ENCODE measurements at regions not wholly inside any gene's neighbourhood (a gene's known extent, or its start where the extent isn't known, plus 50 kb on each side); places are given as distances from the start of the nearest gene placed in this dataset.

DNA sequence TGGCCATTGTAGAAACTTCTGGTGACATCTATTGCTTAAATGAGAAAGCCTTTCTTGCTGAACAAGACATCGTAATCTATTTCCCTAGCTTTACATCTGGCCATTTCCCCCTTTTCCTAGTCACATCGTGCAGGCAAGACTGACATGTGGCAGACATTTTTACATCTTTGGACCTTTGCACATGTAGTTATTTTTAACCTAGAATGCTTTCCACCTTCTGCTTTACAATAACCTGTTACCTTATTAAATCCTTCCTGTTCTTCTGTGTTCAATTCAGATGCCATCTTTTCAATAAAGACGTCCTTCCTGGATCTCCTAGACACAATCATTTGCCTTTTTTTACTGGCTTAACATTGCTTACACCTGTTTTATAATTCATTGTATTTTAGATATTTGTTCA lies 343.3 kb downstream of the DIPK2A start:
- intact Hi-C loops (cut with DNase I, micrococcal nuclease) = no loop called here
- Mint-ChIP-seq H3K9me3 (no peaks in the 10 kb centered on the region), H3K4me3 (no peak overlapping the region), H3K36me3 (ENCODE audit: low read depth) (no peaks in the 10 kb centered on the region), H3K4me1 (ENCODE audit: low read depth) (no peaks in the 10 kb centered on the region), H3K27me3 (peaks cover 19% of the 10 kb centered on the region), H3K27ac (no peak overlapping the region)
- TF ChIP-seq CTCF (IDR thresholded peaks at IDR 0.05) = no peak
- ChIA-PET POLR2A (no interaction called here), CTCF (no interaction called here)
- no peaks in the 10 kb centered on the region for H3K36me3 ChIP-seq (ENCODE audit: insufficient read depth, low read length)
- DNase-seq (no peak), ATAC-seq (ENCODE audit: poor library complexity) (no peak)
- H3K4me3 ChIP-seq (ENCODE audit: low read length) = no peak overlapping the region
- no peaks in the 10 kb centered on the region for H3K4me1 ChIP-seq (ENCODE audit: insufficient read depth, low read length)
- no peaks in the 10 kb centered on the region for H3K9me3 ChIP-seq (ENCODE audit: control insufficient read depth in 1 of 2, insufficient read depth in 1 of 2, low read length in 2 of 2)
- H3K27ac ChIP-seq (ENCODE audit: low read depth in 1 of 2, low read length in 2 of 2) = no peak overlapping the region
- no peaks in the 10 kb centered on the region for H3K27me3 ChIP-seq (ENCODE audit: control insufficient read depth in 1 of 2, insufficient read depth in 2 of 2, low read length in 2 of 2)

DNA sequence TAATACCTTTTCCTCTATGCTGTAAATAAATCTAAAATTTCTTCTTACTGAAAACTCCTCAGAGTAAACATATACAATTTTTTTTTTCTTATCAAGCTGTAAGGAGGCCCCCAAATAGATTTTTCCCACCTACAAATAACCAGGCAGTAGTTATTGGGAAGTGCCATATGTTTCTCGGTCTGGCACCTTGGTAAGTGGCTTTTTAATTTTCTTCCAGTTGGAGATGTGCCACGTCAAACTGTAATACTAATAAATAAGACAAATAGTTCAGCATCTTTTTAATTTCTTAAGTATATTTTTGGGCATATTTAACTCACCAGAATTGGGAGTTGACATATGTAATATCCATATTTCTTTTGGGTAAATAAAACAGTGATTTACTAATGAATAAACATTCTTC lies 346.3 kb downstream of the DIPK2A start:
- Histone ChIP-seq H3K4me1 (ENCODE audit: insufficient read depth, low read length) (no peaks in the 10 kb centered on the region), H3K4me3 (ENCODE audit: low read length) (no peak overlapping the region), H3K27me3 (ENCODE audit: control insufficient read depth in 1 of 2, insufficient read depth in 2 of 2, low read length in 2 of 2) (no peaks in the 10 kb centered on the region), H3K36me3 (ENCODE audit: insufficient read depth, low read length) (no peaks in the 10 kb centered on the region), H3K27ac (ENCODE audit: low read depth in 1 of 2, low read length in 2 of 2) (no peak overlapping the region), H3K9me3 (ENCODE audit: control insufficient read depth in 1 of 2, insufficient read depth in 1 of 2, low read length in 2 of 2) (no peaks in the 10 kb centered on the region)
- intact Hi-C loops (cut with DNase I, micrococcal nuclease) = no loop called here
- H3K4me1 Mint-ChIP-seq (ENCODE audit: low read depth) = no peaks in the 10 kb centered on the region
- DNase-seq (no peak), ATAC-seq (ENCODE audit: poor library complexity) (no peak)
- no peaks in the 10 kb centered on the region for H3K9me3 Mint-ChIP-seq
- POLR2A ChIA-PET = no interaction called here
- H3K27ac Mint-ChIP-seq = no peak overlapping the region
- peaks cover 8% of the 10 kb centered on the region for H3K27me3 Mint-ChIP-seq
- CTCF ChIA-PET = no interaction called here
- no peak for TF ChIP-seq CTCF (IDR thresholded peaks at IDR 0.05)
- H3K4me3 Mint-ChIP-seq = no peak overlapping the region
- H3K36me3 Mint-ChIP-seq (ENCODE audit: low read depth) = no peaks in the 10 kb centered on the region

DNA sequence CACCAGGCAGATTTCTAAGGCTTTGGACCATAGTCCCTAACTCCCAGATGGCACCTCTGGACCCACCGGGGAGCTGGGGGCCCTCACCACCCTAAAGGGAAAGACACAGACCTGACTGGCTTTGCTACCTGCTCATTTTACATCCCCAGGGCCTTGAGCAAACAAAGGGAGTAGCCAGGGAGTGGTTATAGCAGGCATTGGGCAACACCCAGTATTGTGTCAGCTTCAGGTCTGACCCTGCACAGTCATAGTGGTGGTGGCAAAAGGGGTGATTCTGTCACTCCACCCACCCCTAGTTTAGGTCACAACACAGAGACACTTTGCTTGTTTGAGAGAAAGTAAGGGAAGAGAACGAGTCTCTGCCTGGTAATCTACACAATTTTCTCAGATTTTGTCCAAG lies 352.5 kb downstream of the DIPK2A start:
- Mint-ChIP-seq H3K27ac (no peak overlapping the region), H3K4me1 (ENCODE audit: low read depth) (no peaks in the 10 kb centered on the region), H3K9me3 (peaks cover 11% of the 10 kb centered on the region), H3K27me3 (peaks cover 7% of the 10 kb centered on the region), H3K4me3 (no peak overlapping the region), H3K36me3 (ENCODE audit: low read depth) (no peaks in the 10 kb centered on the region)
- DNase-seq (no peak), ATAC-seq (ENCODE audit: poor library complexity) (no peak)
- no peak for TF ChIP-seq CTCF (IDR thresholded peaks at IDR 0.05)
- Histone ChIP-seq H3K4me1 (ENCODE audit: insufficient read depth, low read length) (no peaks in the 10 kb centered on the region), H3K9me3 (ENCODE audit: control insufficient read depth in 1 of 2, insufficient read depth in 1 of 2, low read length in 2 of 2) (peaks cover 0 to 4% of the 10 kb centered on the region in 2 experiments), H3K27ac (ENCODE audit: low read depth in 1 of 2, low read length in 2 of 2) (no peak overlapping the region), H3K36me3 (ENCODE audit: insufficient read depth, low read length) (no peaks in the 10 kb centered on the region), H3K4me3 (ENCODE audit: low read length) (no peak overlapping the region), H3K27me3 (ENCODE audit: control insufficient read depth in 1 of 2, insufficient read depth in 2 of 2, low read length in 2 of 2) (no peaks in the 10 kb centered on the region)
- intact Hi-C loops (cut with DNase I, micrococcal nuclease) = no loop called here
- CTCF ChIA-PET = no interaction called here
- POLR2A ChIA-PET = no interaction called here
